GM12878 (cell line): ENCODE measurements at regions not wholly inside any gene's neighbourhood (a gene's known extent, or its start where the extent isn't known, plus 50 kb on each side); places are given as distances from the start of the nearest gene placed in this dataset.

Source experiments
- ATAC-seq: fragments of 200-7000 bp; cut with Tn5 transposase; 3 replicates; pipeline ENCODE4 v1.9.1; 2020; ENCODE audit warnings: mild to moderate bottlenecking, moderate library complexity
- BruUV-seq: library from RNA; stranded (reverse); fragments of 400-500 nt; replicated peaks from 2 replicates; lab custom pipeline; 2021; lab: Mats Ljungman, UMichigan
- CTCF ChIA-PET: fragments of 300-600 bp; sonication (Branson Sonifier 250); formaldehyde crosslinking; extraction: SDS; loops from one replicate; lab custom pipeline; 2021; ENCODE audit warnings: inconsistent platforms; lab: Yijun Ruan, JAX
- POLR2A ChIA-PET: fragments of 350-600 bp; formaldehyde crosslinking; extraction: SDS; loops from one replicate; lab custom pipeline; 2021; ENCODE audit warnings: inconsistent platforms; lab: Charles Lee
- RAD21 ChIA-PET: fragments of 300-600 bp; sonication (Branson Sonifier 250); formaldehyde crosslinking; loops from one replicate; lab custom pipeline; 2023; ENCODE audit warnings: antibody characterized with exemption; ENCODE audit not compliant: unreplicated experiment; lab: Charles Lee
- SMC1A ChIA-PET: fragments of 300-600 bp; sonication (Branson Sonifier 250); formaldehyde crosslinking; loops from one replicate; lab custom pipeline; 2023; ENCODE audit not compliant: unreplicated experiment, uncharacterized antibody; lab: Charles Lee
- DNase-seq: peaks from one replicate; pipeline ENCODE4 v3.0.0-alpha.2; 2011; ENCODE audit warnings: low read depth, low spot score
- FAIRE-seq: peaks from 3 replicates; lab custom pipeline; 2011; peaks lifted over from hg19 to GRCh38; lab: Jason Lieb, UNC
- H2AFZ ChIP-seq: 2 replicates; pipeline ENCODE4 v1.6.0; 2011; ENCODE audit warnings: low read depth, low read length, control low read depth; ENCODE audit not compliant: control insufficient read depth
- H3K27ac ChIP-seq: 2 replicates; pipeline ENCODE4 v1.5.1; 2011; ENCODE audit warnings: control low read depth; ENCODE audit not compliant: control insufficient read depth, insufficient read depth
- H3K27me3 ChIP-seq, 2 experiments: replicated peaks in 1 of 2; 2 replicates each; pipeline versions ENCODE4 v1.6.0 to v1.6.1; 2011; ENCODE audit warnings: low read length in 1 of 2; ENCODE audit not compliant: control insufficient read depth in 2 of 2, insufficient read depth in 2 of 2
- H3K36me3 ChIP-seq, 2 experiments: 2 replicates each; pipeline ENCODE4 v1.5.1; 2011; ENCODE audit warnings: low read length in 1 of 2; ENCODE audit not compliant: control insufficient read depth in 2 of 2, insufficient read depth in 2 of 2
- H3K4me1 ChIP-seq: 2 replicates; pipeline ENCODE4 v1.6.1; 2011; ENCODE audit warnings: mild to moderate bottlenecking, low read length, moderate library complexity, mixed read lengths; ENCODE audit not compliant: control insufficient read depth, insufficient read depth
- H3K4me2 ChIP-seq: 2 replicates; pipeline ENCODE4 v1.6.0; 2011; ENCODE audit warnings: control low read depth; ENCODE audit not compliant: control insufficient read depth, insufficient read depth
- H3K4me3 ChIP-seq: fragments of 200-600 bp; sonication (generic); 2 replicates; pipeline ENCODE4 v1.5.1; 2016
- H3K79me2 ChIP-seq: 2 replicates; pipeline ENCODE4 v1.6.0; 2011; ENCODE audit warnings: low read length; ENCODE audit not compliant: control insufficient read depth, insufficient read depth
- H3K9ac ChIP-seq: 2 replicates; pipeline ENCODE4 v1.8.0; 2011; ENCODE audit warnings: low read length, control low read depth, mixed read lengths; ENCODE audit not compliant: control insufficient read depth, insufficient read depth
- H3K9me3 ChIP-seq: replicated peaks from 3 replicates; pipeline ENCODE4 v1.5.1; 2011; ENCODE audit warnings: mild to moderate bottlenecking, low read length; ENCODE audit not compliant: control insufficient read depth, insufficient read depth
- H4K20me1 ChIP-seq: 2 replicates; pipeline ENCODE4 v1.6.0; 2011; ENCODE audit not compliant: control insufficient read depth, insufficient read depth
- CHD4 ChIP-seq: fragments of 200-600 bp; sonication (generic); IDR thresholded peaks from 2 replicates; pipeline ENCODE4 v1.6.1; 2016; ENCODE audit warnings: mild to moderate bottlenecking
- FOXK2 ChIP-seq: fragments of 450-650 bp; IDR thresholded peaks from 2 replicates; pipeline ENCODE4 v1.6.1; 2017; ENCODE audit warnings: mild to moderate bottlenecking, moderate library complexity
- HDAC2 ChIP-seq: fragments of 200-600 bp; sonication (generic); IDR thresholded peaks from 2 replicates; pipeline ENCODE4 v1.6.1; 2017
- MEF2B ChIP-seq: fragments of 450-650 bp; IDR thresholded peaks from 2 replicates; pipeline ENCODE4 v1.6.1; 2018; ENCODE audit warnings: mild to moderate bottlenecking, moderate library complexity; ENCODE audit not compliant: partially characterized antibody, poor library complexity, severe bottlenecking
- RB1 ChIP-seq: fragments of 450-650 bp; formaldehyde crosslinking; IDR thresholded peaks from 2 replicates; pipeline ENCODE4 v1.6.1; 2017; ENCODE audit warnings: mild to moderate bottlenecking, borderline replicate concordance
- TCF3 ChIP-seq: IDR thresholded peaks from 2 replicates; pipeline ENCODE4 v1.6.1; 2012; ENCODE audit warnings: low read depth, mild to moderate bottlenecking, low read length, borderline replicate concordance; ENCODE audit not compliant: insufficient read depth
- ZNF24 ChIP-seq: fragments of 450-650 bp; IDR thresholded peaks from 2 replicates; pipeline ENCODE4 v1.6.1; 2017; ENCODE audit warnings: antibody characterized with exemption, mild to moderate bottlenecking
- ZNF274 ChIP-seq: IDR thresholded peaks from one replicate; pipeline ENCODE4 v1.8.0; 2011; ENCODE audit not compliant: insufficient read length, insufficient read depth
- WGBS: methylation state at CpG from one replicate; pipeline ENCODE4 v1.1.6; 2016; ENCODE audit warnings: low lambda C conversion rate; ENCODE audit not compliant: insufficient replicate concordance, insufficient coverage; ENCODE audit errors: missing lambda C conversion rate; 5-methylcytosine and 5-hydroxymethylcytosine counted together
- in situ Hi-C: fragments of 300-500 bp; cut with MboI; formaldehyde crosslinking; loops from 9 replicates; pipeline ENCODE4 v1.14.3; 2018; ENCODE audit warnings: mixed read lengths
- intact Hi-C: fragments of 100-400 bp; cut with micrococcal nuclease; formaldehyde crosslinking; loops from one replicate; pipeline ENCODE4 v1.14.2; 2022; ENCODE audit not compliant: unreplicated experiment

- WGBS: 49% methylated on average over 2 of the region's 2 CpGs
- Histone ChIP-seq H3K27ac (no peak overlapping the region), H3K36me3 (no peaks in the 10 kb centered on the region), H3K27me3 (no peaks in the 10 kb centered on the region), H3K4me3 (no peak overlapping the region), H3K4me1 (no peaks in the 10 kb centered on the region), H2AFZ (no peak overlapping the region), H3K4me2 (no peak overlapping the region)
- SMC1A ChIA-PET: no interaction called here
- RAD21 ChIA-PET: no interaction called here
- DNase-seq: no peak
- TF ChIP-seq ZNF274 (no peak), ZNF24 (no peak), FOXK2 (no peak), HDAC2 (no peak)
- TF ChIP-seq, all 136 proteins: peak for 0
- no peak overlapping the region for H3K9ac ChIP-seq
- no peaks in the 10 kb centered on the region for H3K9me3 ChIP-seq
- no peak for ATAC-seq
- H4K20me1 ChIP-seq: no peaks in the 10 kb centered on the region
- in situ Hi-C loops (no loop called here), intact Hi-C loops (loop anchor here (5.0 kb wide), 1 partner anchor 47 kb away; no protein-coding TSS in a partner anchor)
- H3K79me2 ChIP-seq: no peaks in the 10 kb centered on the region
- FAIRE-seq: no peak
- POLR2A ChIA-PET: no interaction called here
- no TSS peak for BruUV-seq
- CTCF ChIA-PET: interaction anchor here (1.5 kb wide), 1 partner anchor 896 kb away, joined by 4 read pairs; no protein-coding TSS in a partner anchor
Observed at GRCh38 chr3:71924721-71925120, 139.8 kb upstream of the PROK2 start.

DNA sequence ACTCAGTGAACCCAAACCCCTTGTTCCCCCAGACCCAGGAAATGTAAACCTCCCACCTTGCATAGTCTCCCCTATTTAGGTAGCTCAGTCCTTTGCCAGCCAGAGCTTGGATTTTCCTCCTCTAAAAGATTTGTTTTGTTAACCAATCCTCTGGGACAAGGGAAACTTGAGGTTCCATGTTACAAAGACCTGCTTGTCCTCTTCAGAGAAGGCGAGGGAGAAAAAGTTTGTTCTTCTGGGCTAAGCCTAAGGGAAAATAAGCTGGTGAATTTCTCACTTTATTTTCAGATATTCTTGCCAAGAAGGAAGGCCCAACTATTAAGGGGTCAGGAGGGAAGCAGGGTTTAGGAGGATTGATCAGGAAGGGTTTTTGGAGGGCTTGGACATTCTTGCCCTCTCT lies 136.1 kb upstream of the PROK2 start:
- no peak overlapping the region for H3K27ac ChIP-seq
- DNase-seq (no peak), ATAC-seq (no peak), FAIRE-seq (no peak)
- no peaks in the 10 kb centered on the region for H3K79me2 ChIP-seq
- H3K4me3 ChIP-seq: no peak overlapping the region
- ChIA-PET RAD21 (no interaction called here), SMC1A (no interaction called here), POLR2A (no interaction called here), CTCF (no interaction called here)
- H3K9me3 ChIP-seq: no peaks in the 10 kb centered on the region
- H3K4me1 ChIP-seq: no peaks in the 10 kb centered on the region
- no peak overlapping the region for H3K9ac ChIP-seq
- WGBS: 27% methylated on average over 1 of the region's 1 CpG
- H4K20me1 ChIP-seq: no peaks in the 10 kb centered on the region
- TF ChIP-seq TCF3 (no peak), CHD4 (no peak), MEF2B (no peak), RB1 (no peak)
- no TSS peak for BruUV-seq
- no peaks in the 10 kb centered on the region for H3K27me3 ChIP-seq
- no peaks in the 10 kb centered on the region for H3K36me3 ChIP-seq
- no peak overlapping the region for H3K4me2 ChIP-seq
- in situ Hi-C loops: no loop called here
- H2AFZ ChIP-seq: no peak overlapping the region
- intact Hi-C loops: no loop called here
